GM23248 (cell line): ENCODE measurements at regions not wholly inside any gene's neighbourhood (a gene's known extent, or its start where the extent isn't known, plus 50 kb on each side); places are given as distances from the start of the nearest gene placed in this dataset.

Experiments
- EZH2 ChIP-seq: fragments of 200-600 bp; sonication (generic); IDR thresholded peaks from 2 replicates; pipeline ENCODE4 v1.6.1; 2018; ENCODE audit warnings: antibody characterized with exemption, mild to moderate bottlenecking; ENCODE audit not compliant: insufficient read depth, poor library complexity, severe bottlenecking
- EZH2phosphoT487 ChIP-seq: fragments of 200-600 bp; sonication (generic); IDR thresholded peaks from 2 replicates; pipeline ENCODE4 v1.6.1; 2018; ENCODE audit warnings: antibody characterized with exemption, moderate library complexity, mild to moderate bottlenecking, low read depth; ENCODE audit not compliant: insufficient read depth

- TF ChIP-seq EZH2phosphoT487 (no peak), EZH2 (no peak)
Measured at GRCh38 chr14:42322531-42323284, 716.0 kb downstream of the LRFN5 start.
